ENCODE measurements at regions not wholly inside any gene's neighbourhood (a gene's known extent, or its start where the extent isn't known, plus 50 kb on each side); places are given as distances from the start of the nearest gene placed in this dataset.

GRCh38 chr1:105101261-105101660 lies 1351.6 kb downstream of the AMY1C start:
- Histone ChIP-seq H3K4me1 (no peaks in the 10 kb centered on the region), H3K27me3 (replicated peaks; ENCODE audit: control insufficient read depth, insufficient read depth, low read length) (no peaks in the 10 kb centered on the region), H3K36me3 (ENCODE audit: control insufficient read depth, insufficient read depth, low read length) (no peaks in the 10 kb centered on the region), H3K9me3 (no peaks in the 10 kb centered on the region), H3K4me3 (ENCODE audit: low read depth, low read length) (no peak overlapping the region)
- Mint-ChIP-seq H3K27ac (ENCODE audit: unreplicated experiment) (no peak overlapping the region), H3K9me3 (ENCODE audit: unreplicated experiment) (no peaks in the 10 kb centered on the region), H3K4me1 (ENCODE audit: low read depth, unreplicated experiment) (no peaks in the 10 kb centered on the region), H3K27me3 (ENCODE audit: insufficient read depth, unreplicated experiment) (no peaks in the 10 kb centered on the region), H3K4me3 (ENCODE audit: unreplicated experiment) (no peak overlapping the region), H3K36me3 (ENCODE audit: insufficient read depth, unreplicated experiment) (no peaks in the 10 kb centered on the region)
- DNase-seq, result no peak
- TF ChIP-seq CTCF (IDR thresholded peaks at IDR 0.05; ENCODE audit: insufficient read depth in 1 of 2, low read depth in 1 of 2, low read length in 1 of 2, severe bottlenecking in 1 of 2, unreplicated experiment in 1 of 2), result no peak
- ChIA-PET CTCF (no interaction called here), POLR2A (no interaction called here)
- intact Hi-C loops (cut with micrococcal nuclease; ENCODE audit: unreplicated experiment), result no loop called here
- BruUV-seq (replicated peaks), result no TSS peak

- DNase-seq, result no peak
- H3K36me3 Mint-ChIP-seq (ENCODE audit: insufficient read depth, unreplicated experiment), result no peaks in the 10 kb centered on the region
- H3K27me3 ChIP-seq (replicated peaks; ENCODE audit: control insufficient read depth, insufficient read depth, low read length), result no peaks in the 10 kb centered on the region
- H3K4me1 Mint-ChIP-seq (ENCODE audit: low read depth, unreplicated experiment), result no peaks in the 10 kb centered on the region
- no peak overlapping the region for H3K27ac Mint-ChIP-seq (ENCODE audit: unreplicated experiment)
- no TSS peak for BruUV-seq (replicated peaks)
- H3K4me1 ChIP-seq, result no peaks in the 10 kb centered on the region
- POLR2A ChIA-PET, result no interaction called here
- intact Hi-C loops (cut with micrococcal nuclease; ENCODE audit: unreplicated experiment), result no loop called here
- CTCF ChIA-PET, result no interaction called here
- no peak for TF ChIP-seq CTCF (IDR thresholded peaks at IDR 0.05; ENCODE audit: insufficient read depth in 1 of 2, low read depth in 1 of 2, low read length in 1 of 2, severe bottlenecking in 1 of 2, unreplicated experiment in 1 of 2)
- H3K36me3 ChIP-seq (ENCODE audit: control insufficient read depth, insufficient read depth, low read length), result no peaks in the 10 kb centered on the region
- H3K27me3 Mint-ChIP-seq (ENCODE audit: insufficient read depth, unreplicated experiment), result no peaks in the 10 kb centered on the region
- H3K4me3 Mint-ChIP-seq (ENCODE audit: unreplicated experiment), result no peak overlapping the region
- no peaks in the 10 kb centered on the region for H3K9me3 Mint-ChIP-seq (ENCODE audit: unreplicated experiment)
- no peaks in the 10 kb centered on the region for H3K9me3 ChIP-seq
- no peak overlapping the region for H3K4me3 ChIP-seq (ENCODE audit: low read depth, low read length)
Measured at GRCh38 chr1:105102371-105102770, 1352.7 kb downstream of the AMY1C start.

GRCh38 chr1:105122041-105122440 lies 1372.3 kb downstream of the AMY1C start:
- Histone ChIP-seq H3K4me3 (ENCODE audit: low read depth, low read length) (no peak overlapping the region), H3K9me3 (no peaks in the 10 kb centered on the region), H3K4me1 (no peaks in the 10 kb centered on the region), H3K36me3 (ENCODE audit: control insufficient read depth, insufficient read depth, low read length) (no peaks in the 10 kb centered on the region), H3K27me3 (replicated peaks; ENCODE audit: control insufficient read depth, insufficient read depth, low read length) (no peaks in the 10 kb centered on the region)
- CTCF ChIA-PET, result no interaction called here
- TF ChIP-seq CTCF (IDR thresholded peaks at IDR 0.05; ENCODE audit: insufficient read depth in 1 of 2, low read depth in 1 of 2, low read length in 1 of 2, severe bottlenecking in 1 of 2, unreplicated experiment in 1 of 2), result no peak
- Mint-ChIP-seq H3K27me3 (ENCODE audit: insufficient read depth, unreplicated experiment) (no peaks in the 10 kb centered on the region), H3K27ac (ENCODE audit: unreplicated experiment) (no peak overlapping the region), H3K4me1 (ENCODE audit: low read depth, unreplicated experiment) (no peaks in the 10 kb centered on the region), H3K4me3 (ENCODE audit: unreplicated experiment) (no peak overlapping the region), H3K9me3 (ENCODE audit: unreplicated experiment) (no peaks in the 10 kb centered on the region), H3K36me3 (ENCODE audit: insufficient read depth, unreplicated experiment) (no peaks in the 10 kb centered on the region)
- POLR2A ChIA-PET, result no interaction called here
- no TSS peak for BruUV-seq (replicated peaks)
- intact Hi-C loops (cut with micrococcal nuclease; ENCODE audit: unreplicated experiment), result no loop called here
- DNase-seq, result no peak
